GM21786 (cell line): ENCODE measurements at regions not wholly inside any gene's neighbourhood (a gene's known extent, or its start where the extent isn't known, plus 50 kb on each side); places are given as distances from the start of the nearest gene placed in this dataset.
A peak's percentile ranks its signal among the peaks of the same experiment; 100 is the strongest.
"Not testable (repeated sequence)": the region's sequence is repeated elsewhere in the genome, so short reads cannot be mapped to it uniquely, and the experiment has no call there.

Experiments used
- ATAC-seq: cut with Tn5 transposase; IDR thresholded peaks from one replicate; pipeline ENCODE4 v1.9.1; 2021; ENCODE audit not compliant: unreplicated experiment

DNA sequence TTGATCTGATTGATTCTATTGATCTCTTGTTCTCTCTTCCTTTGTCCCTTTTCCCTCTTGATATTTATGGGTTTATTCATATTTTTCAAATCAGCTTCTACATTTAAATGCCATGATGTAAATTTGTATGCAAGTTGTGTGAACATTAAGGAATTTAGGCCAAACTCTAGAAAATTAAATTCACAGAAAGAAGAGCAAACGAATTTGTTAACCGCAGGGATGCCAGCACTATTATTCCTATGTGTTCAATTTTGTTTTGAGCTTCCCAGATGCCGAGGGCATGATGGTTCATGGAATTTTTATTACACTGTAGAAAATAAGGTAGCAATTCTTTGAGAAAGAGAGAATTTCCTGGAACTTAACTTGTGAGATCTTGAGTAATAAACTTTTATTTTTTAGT, 220.9 kb downstream of the BUB3 start:
- ATAC-seq, result no peak

DNA sequence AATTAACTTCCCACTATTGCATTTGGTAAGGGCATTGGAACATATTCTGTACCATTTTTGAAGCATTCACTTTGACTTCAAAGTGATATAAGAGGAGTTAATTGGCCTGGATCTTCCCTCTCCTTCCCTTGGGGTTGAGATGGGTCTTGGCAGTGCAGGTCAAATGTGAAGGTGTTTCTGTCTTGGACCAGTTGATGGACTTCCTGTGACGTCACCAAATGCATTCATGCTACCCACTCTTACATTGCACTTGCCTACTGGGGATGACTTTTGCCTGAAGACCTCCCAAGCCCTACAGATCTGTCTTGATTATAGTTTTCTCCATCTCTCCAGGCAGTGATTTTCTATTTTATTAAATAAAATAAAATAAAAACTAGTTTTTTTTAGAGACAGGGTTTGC, 221.5 kb downstream of the BUB3 start:
- no peak for ATAC-seq

DNA sequence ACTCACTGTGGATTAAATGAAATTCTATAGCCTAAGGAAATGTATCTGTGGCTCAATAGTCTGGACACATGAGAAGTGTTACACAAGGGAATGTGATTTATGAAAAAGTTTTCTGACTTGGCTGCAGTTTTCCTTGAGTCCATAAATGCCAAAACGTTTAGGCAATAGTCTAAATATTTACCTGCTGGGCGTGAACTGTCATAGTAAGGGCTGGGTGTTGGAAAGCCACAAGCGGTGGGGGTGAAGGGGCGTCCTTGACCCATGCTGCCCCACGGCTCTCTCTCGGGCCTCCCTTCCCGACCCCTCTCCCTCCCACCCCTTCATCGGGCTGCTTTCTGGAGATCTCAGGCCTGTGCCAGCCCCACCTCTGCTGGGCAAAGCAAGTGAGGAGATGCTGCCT, 223.7 kb downstream of the BUB3 start:
- no peak for ATAC-seq

DNA sequence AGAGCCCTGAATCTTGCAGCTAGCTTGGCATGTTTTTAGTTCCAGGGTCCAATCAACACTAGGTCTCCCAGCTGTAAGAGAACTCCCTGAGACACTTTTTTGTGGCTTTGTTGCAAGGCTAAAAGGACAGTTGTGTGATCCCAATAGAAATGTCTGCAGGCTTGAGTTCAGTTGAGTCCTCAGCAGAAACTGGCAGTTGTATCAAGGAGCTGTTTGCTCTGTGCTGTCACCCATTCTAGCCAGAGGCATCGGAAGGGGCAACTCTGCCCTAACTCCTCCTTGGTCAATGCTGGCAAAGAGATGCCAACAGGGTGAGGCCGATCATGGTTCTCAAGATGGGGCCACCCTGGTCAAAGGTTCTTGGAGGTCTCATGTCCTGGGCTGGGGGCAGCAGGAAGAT, 224.1 kb downstream of the BUB3 start:
- ATAC-seq, result no peak

DNA sequence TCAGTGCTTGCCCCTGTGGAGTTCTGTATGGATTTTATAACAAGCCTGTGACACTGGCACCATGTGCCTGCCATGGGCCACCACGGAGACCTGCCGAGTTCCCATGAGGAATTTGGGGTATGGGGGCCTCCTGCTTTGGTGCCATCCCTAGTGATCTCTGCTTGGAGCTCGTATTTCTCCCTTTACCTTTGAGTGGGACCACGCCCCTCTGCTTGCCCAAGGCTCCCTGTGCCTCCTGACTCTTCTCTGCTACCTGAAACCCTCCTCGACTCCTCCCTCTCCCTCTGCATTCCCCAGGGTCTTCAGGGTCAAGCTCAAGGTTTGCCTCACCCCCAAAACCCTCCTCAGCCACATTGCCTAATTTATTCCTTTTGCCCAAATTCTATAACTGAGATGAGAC, 225.0 kb downstream of the BUB3 start:
- ATAC-seq, result no peak

DNA sequence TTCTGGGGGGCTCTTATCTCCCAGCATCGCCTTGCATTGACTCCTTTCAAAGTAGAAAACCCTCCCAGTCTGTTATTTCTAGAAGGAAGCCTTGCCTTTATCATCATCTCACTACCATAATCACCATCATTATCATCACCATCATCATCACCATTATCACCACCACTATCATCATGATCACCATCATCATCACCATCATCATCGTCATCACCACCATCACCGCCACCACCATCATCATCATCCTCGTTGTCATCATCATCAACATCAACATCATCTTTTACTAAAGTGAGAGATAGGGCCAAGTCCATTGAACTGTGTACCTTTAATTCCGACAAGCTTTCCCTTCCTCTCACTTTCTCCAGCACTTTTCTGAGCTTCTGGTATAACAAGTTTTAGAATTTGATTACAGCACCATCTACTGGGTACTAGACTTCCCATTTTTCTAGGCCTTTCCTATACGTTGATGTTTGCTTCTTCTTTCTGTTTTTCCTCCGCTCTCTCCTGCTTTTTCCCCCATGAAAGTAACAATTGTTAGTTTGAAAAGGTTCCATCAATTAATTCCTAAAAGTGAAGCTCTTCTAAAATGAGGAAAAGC, 226.4 kb downstream of the BUB3 start:
- no peak for ATAC-seq

DNA sequence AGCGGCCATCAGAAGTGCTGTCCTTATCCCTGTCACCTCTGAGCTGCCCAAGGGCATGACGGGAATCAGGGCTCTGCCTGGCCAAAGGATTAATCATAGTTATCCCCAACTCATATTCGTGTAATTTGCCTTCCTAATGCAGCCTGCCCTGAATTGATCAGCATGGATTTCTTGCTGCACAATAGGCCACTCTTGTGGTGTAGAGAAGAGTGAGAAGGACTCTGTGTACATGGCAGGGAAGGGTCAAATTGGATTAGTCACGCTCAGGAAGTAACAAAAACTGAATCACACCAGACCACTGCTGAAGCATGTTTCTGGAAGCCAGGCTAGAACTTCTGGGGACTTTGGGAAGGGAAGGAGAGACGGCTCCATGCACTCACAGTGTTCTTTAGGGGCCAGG, 227.0 kb downstream of the BUB3 start:
- no peak for ATAC-seq

DNA sequence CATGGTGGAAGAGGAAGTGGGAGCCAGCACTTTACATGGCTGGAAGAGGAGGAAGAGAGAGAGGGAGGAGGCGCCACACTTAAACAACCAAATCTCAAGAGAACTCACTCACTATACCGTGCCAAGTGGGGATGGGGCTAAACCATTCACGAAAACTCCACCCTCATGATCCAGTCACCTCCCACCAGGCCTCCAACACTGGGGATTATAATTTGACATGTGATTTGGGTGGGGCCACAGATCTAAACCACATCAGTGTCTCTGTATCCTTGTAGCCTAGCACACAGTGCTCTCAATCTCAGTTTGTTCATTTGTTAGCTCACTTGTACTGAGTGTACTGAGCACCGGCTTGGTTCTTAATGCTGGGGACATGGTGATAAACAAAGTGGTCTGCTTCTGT, 228.3 kb downstream of the BUB3 start:
- ATAC-seq, result no peak

DNA sequence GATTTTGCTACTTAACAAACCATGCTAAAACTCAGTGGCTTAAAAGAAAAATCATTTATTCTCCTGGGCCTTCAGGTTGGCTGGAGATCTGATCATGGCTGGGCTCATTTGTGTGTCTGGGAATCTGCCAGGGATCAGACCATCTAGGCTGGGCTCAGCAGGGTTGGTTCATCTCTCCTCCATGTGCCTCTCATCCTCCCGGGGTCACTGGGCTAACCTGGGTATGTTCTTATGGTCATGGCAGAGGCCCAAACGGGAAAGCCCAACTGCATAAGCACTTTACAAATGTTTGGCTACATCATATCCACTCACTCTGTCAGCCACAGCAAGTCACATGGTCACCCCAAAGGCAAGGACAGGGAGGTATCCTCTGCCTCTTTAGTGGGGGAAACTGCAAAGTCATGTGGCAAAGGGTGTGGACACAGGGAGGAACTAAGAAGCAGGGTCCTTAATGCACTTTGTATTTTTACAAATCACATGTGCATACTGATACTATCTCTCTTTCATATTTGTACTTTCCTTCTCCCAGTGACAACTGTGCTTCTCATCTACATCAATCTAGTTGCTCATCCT, 231.4 kb downstream of the BUB3 start:
- ATAC-seq, result no peak

DNA sequence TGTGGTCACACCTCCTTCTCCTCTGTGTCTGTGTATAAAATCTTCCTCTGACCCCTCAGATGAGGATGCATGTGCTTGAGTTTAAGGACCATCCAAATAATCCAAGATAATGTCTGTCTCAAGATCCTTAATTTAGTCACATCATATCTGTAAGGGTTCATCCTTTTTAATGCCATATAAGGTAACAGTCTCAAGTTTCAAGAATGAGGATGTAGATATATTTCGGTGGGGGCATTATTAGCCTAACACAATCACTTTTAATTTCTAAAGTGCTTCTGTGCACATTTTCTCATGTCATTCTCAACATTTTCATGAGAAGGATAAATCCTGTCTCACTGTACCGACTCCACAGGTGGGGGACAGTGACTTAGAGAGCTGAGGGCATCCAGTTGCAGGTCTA, 235.3 kb downstream of the BUB3 start:
- ATAC-seq, result no peak

DNA sequence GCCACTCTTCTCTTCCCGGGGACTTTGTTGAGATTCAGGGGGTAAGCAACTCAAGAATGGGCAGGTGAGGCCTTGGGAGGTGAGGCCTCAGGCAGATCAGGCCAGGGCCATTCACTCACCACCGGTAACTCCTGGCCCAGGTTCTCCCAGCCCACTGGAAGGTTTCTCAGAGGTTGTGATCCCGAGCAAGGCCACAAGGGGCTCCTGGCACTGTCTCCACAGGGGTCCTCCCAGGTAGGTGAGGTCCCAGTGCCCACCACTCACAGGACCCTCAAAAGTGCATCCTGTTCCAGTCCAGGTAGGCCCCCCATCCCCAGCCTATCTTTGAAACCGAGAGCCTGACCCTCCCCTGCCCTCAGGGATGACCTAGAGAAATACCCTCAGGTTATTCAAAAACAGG, 236.1 kb downstream of the BUB3 start:
- no peak for ATAC-seq

DNA sequence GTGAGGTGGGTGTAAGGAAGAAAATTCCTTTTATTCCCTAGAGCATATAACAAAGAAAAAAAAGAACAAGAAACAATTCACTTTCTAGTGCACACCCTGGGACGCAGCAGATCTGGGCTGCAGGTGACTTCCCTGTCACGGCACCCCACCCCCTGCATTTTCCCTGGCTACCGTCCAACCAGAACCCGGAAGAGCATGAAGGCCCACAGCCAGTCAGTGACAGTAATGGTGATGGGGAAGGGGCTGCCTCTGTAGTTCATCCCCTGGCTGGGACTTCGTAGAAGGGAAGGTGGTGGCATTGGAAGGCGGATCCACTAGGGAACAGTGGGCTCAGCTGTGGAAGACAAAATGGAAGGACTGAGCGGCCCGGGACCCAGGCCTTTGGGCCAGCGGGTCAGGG, 236.7 kb downstream of the BUB3 start:
- no peak for ATAC-seq

DNA sequence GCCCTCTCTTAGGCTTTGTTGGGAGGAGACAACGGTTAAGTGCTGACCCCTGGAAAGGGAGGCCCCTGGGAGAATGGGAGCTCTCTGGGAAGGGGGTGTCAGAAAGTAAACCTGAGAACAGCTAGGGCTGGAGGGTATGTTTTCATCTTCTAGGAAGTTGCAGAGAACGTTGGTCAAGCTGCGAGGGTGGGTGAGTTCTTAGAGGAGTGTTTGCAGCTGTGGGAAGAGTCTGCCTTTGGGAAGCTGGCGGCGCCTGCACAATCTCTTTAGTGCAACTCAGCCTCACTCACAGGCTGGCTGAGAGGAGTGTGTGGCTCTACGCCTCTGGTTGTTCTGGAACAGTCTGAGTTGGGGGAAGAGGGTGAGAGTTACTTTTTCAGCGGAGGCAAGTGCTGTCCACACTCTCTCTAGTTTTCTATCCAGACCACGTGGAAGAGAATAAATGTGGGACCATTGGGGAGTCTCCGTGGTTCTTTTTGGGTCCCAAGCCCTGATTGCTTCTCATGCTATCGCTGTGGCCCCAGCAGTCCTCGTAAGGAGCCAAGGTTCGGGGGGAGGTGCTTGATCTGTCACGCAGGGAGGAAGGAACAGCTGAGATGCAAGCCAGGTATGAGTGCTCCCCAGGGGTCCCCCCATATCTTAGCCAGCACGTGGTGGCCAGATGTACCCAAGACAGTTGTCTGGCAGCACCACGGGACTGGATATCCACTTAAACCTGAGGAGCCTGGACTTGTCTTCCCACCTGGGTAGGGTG, 237.2 kb downstream of the BUB3 start:
- peak; percentile 27 for ATAC-seq

DNA sequence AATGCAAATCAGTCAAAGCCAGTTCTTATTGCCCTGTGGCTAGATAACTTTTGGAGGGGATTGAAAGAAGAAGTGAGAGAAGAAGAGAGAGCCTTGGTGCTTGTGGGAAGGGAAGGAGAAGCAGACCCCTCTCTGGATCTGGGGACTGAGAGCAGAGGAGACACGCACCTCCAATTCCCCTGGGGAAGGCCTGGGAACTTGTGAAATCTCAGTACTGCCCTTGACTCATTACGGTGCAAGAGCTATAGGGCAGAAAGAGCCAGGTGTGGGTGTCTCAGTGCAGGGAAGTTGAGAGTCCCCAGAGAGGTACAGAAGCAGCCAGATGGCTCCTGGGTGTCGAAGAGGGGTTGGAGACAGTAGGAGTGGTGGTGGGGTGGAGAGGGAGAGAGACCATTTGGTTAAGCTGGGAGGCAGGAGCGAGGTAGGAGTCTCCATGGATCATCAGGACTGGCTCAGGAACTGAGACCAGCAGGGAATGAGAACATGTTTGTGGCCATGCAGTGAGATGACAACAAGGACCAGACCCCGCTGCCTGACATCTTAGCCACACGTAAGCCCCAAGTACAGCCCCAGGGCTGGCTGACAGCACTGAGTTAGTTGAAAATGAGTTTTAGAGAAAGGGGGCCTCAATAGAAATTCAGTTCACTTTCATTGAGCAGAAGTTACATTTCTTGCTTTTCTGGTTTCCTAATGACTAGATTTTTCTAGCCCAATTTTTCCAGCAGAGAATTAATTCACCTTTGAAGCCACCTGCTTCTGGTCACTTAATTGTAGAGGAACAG, 238.2 kb downstream of the BUB3 start:
- ATAC-seq, result peak; percentile 86

DNA sequence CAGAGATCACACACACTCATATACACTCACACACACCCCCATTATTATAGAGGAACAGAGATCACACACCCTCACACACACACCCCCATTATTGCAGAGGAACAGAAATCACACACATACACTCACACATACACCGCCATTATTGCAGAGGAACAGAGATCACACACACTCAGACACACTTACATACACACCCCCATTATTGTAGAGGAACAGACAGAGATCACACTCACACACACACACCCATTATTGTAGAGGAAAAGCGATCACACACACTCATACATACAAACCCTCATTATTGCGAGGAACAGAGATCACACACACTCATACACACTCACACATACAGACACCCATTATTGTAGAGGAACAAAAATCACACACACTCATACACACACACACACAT, 239.0 kb downstream of the BUB3 start:
- no peak for ATAC-seq

DNA sequence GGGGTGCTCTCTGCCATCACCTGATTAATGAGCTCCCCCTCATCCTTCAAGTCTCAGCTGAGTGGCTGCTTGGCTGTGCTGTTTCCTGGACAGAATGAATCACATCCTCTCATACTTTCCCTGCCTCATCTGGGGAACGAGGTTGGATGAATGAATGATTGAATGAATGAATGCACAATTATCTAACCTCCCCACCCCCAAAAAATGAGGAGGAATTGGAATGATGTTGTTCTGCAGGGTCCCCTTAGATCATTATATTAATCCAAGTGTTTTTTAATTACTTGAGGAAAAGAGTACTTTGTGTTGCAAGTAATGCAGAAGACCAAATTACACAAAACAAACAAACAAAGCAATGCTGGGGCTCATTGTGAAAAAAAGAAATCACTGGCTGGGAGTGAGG, 240.2 kb downstream of the BUB3 start:
- ATAC-seq, result no peak

DNA sequence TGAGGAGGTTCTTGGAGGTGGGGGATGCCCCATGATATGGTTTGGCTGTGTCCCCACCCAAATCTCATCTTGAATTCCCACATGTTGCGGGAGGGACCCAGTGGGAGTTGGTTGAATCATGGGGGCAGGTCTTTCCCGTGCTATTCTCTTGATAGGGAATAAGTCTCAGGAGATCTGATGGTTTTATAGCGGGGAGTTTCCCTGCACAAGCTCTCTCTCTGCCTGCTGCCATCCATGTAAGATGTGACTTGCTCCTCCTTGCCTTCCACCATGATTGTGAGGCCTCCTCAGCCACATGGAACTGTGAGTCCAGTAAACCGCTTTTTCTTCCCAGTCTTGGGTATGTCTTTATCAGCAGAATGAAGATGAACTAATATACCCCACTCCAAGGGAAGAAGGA, 241.0 kb downstream of the BUB3 start:
- ATAC-seq, result not testable (repeated sequence)

DNA sequence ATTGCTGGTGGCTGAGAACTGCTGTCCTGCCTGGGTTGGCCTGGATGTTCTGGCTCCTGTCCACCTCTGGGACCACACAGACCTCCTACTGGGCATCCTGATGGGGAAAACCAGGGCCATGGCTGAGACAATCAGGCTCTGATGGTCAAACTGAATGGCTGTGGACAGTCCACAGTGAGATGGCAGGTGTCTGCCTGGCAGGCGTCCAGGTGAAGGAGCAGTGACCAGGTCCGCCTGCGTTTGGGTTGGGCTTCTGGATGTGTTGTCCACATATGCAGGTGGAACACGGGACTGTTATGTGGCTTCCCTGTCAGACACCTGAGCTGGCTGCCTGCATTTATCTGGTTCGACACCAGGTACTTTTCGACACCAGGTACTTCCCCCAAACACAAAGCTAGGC, 241.7 kb downstream of the BUB3 start:
- no peak for ATAC-seq

DNA sequence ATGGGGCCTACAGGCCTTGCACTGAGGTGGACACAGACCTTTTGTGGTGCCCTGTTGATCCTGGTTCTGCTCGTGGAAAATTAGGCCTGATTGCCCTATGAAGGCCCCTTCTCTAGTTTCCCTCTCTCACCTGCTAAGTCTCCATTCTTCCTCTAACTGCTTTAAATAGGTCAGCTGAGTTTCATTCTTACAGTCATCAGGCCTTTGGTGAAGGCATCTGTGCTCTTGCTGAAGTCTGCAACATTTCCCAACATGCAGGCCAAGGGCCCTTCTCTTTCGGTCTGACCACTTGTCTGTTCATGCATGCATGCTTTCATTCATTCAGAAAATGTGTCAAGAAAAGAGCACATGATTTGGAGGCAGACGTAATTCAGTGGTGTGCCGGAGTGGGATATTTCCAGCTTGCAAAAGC, 244.0 kb downstream of the BUB3 start:
- ATAC-seq, result peak; percentile 76

DNA sequence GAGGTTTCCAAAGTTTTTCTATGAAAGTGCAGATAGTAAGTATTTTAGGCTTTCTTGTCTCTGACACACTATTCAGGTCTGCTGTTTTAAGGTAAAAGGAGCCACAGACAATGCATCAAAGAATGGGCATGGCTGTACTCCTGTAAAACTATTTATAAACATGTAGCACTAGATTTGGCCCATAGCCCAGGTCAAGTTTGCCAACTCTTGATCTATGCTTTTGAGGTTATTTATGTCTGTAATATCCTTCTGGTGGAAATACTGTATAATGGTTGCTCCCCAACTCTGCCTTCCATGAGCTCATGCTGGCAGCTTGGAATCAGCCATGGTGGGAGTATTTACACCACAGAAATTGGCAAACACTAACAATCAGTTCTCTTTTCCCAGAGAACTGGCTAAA, 244.6 kb downstream of the BUB3 start:
- ATAC-seq, result no peak

DNA sequence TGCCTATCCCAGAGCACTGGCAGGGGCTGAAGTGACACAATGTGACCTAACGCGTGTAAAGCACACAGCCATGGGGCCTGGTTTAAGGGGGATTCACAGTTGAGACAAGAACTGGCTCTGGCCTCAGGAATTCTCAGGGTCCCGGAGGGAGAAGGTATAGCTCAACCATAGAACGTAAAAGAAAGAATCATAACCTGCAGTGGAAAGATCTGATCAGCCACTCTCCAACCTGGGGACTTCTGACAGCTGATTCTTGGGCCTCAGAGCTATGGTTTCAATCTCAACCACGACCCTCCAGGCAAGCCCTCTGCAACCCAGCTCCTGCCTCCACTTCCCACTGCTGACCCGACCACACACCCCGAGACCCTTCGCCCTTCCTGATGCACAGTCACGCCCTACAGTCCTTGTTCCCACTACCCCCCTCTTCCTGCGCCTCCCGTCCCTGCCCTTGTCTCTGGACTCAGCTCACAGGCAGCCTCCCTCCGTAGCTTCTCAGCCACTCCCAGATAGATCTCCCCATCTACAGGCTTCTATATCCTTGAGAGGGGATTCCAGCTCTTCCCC, 245.2 kb downstream of the BUB3 start:
- ATAC-seq, result no peak

DNA sequence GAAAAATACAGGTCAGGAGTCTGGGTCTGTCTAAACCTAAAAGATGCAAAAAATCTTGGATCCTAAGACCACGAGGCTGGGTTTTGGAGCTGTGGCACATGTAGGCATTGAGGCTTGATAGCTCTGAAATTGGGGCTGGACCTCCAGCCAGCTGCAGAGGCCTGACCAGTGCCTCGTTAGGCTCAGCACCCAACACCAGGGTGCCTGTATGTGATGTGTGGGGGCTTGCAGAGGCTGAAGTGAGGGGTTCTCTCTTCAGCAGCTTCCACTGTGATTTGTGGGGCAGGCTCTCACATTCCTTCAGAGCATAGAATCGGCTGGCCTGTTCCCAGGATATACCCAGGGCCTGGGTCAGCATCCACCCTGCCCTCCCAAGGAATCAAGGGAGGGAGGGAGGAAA, 247.8 kb downstream of the BUB3 start:
- ATAC-seq, result no peak
